ENCODE measurements at regions not wholly inside any gene's neighbourhood (a gene's known extent, or its start where the extent isn't known, plus 50 kb on each side); places are given as distances from the start of the nearest gene placed in this dataset.
A peak's percentile ranks its signal among the peaks of the same experiment; 100 is the strongest.

GRCh38 chr22:48803948-48804810 is 1023.5 kb downstream of the BRD1 start:
- DNase-seq: no peak

- DNase-seq: no peak
These were observed 1024.3 kb downstream of the BRD1 start for GRCh38 chr22:48803171-48803947.

- DNase-seq: no peak
These were observed 1025.1 kb downstream of the BRD1 start for GRCh38 chr22:48802576-48802975.

GRCh38 chr22:48800886-48801607 is 1026.6 kb downstream of the BRD1 start:
- no peak for DNase-seq

GRCh38 chr22:48800036-48800885 is 1027.4 kb downstream of the BRD1 start:
- DNase-seq: no peak

GRCh38 chr22:48799227-48799970 is 1028.3 kb downstream of the BRD1 start:
- DNase-seq: no peak

GRCh38 chr22:48798281-48799226 is 1029.1 kb downstream of the BRD1 start:
- no peak for DNase-seq

GRCh38 chr22:48797731-48798130 is 1029.9 kb downstream of the BRD1 start:
- no peak for DNase-seq

- no peak for DNase-seq
These were observed 1031.2 kb downstream of the BRD1 start for GRCh38 chr22:48796310-48797015.

- DNase-seq: no peak
These were observed 1032.0 kb downstream of the BRD1 start for GRCh38 chr22:48795664-48796063.

GRCh38 chr22:48794906-48795305 is 1032.8 kb downstream of the BRD1 start:
- no peak for DNase-seq

- no peak for DNase-seq
These were observed 1033.7 kb downstream of the BRD1 start for GRCh38 chr22:48793949-48794348.

- no peak for DNase-seq
These were observed 1041.0 kb downstream of the BRD1 start for GRCh38 chr22:48786679-48786996.

- DNase-seq: no peak
These were observed 1041.6 kb downstream of the BRD1 start for GRCh38 chr22:48785792-48786678.

GRCh38 chr22:48784701-48785503 is 1042.8 kb downstream of the BRD1 start:
- DNase-seq: no peak

GRCh38 chr22:48783821-48784266 is 1043.8 kb downstream of the BRD1 start:
- DNase-seq: no peak

- peak in 1 of 2 experiments; percentile 1 for DNase-seq
These were observed 1044.7 kb downstream of the BRD1 start for GRCh38 chr22:48782811-48783511.
